Esophagus muscularis mucosa (tissue), 3 donors: ENCODE measurements at regions not wholly inside any gene's neighbourhood (a gene's known extent, or its start where the extent isn't known, plus 50 kb on each side); places are given as distances from the start of the nearest gene placed in this dataset.
A peak's percentile ranks its signal among the peaks of the same experiment; 100 is the strongest.

Source experiments
- CTCF ChIP-seq, 3 experiments: fragments of 200-600 bp in 2 of 3; fragments of 450-650 bp in 1 of 3; sonication (generic) in 2 of 3; IDR thresholded peaks; one replicate each; pipeline ENCODE4 v1.5.1; 2017 to 2019; ENCODE audit warnings: antibody characterized with exemption in 3 of 3, mild to moderate bottlenecking in 2 of 3, moderate library complexity in 1 of 3
- POLR2A ChIP-seq: fragments of 450-650 bp; IDR thresholded peaks from one replicate; pipeline ENCODE4 v1.6.1; 2017; ENCODE audit warnings: antibody characterized with exemption, moderate library complexity, mild to moderate bottlenecking, low read depth
- POLR2AphosphoS5 ChIP-seq, 2 donors: sonication (generic); formaldehyde crosslinking; IDR thresholded peaks; one replicate each; pipeline ENCODE4 v1.6.1; 2017; ENCODE audit warnings: antibody characterized with exemption in 2 of 2

GRCh38 chr4:57550198-57550597 is 440.0 kb upstream of the IGFBP7 start:
- TF ChIP-seq CTCF (IDR thresholded peaks at IDR 0.05) (no peak), POLR2A (no peak), POLR2AphosphoS5 (IDR thresholded peaks at IDR 0.05) (peak in 1 of 2 donors; percentile 14)
